Left lung (tissue), 4 donors: ENCODE measurements at regions not wholly inside any gene's neighbourhood (a gene's known extent, or its start where the extent isn't known, plus 50 kb on each side); places are given as distances from the start of the nearest gene placed in this dataset.
"Not testable (repeated sequence)": the region's sequence is repeated elsewhere in the genome, so short reads cannot be mapped to it uniquely, and the experiment has no call there.

ENCODE experiments used
- ATAC-seq: fragments of 200-7000 bp; cut with Tn5 transposase; one replicate; pipeline ENCODE4 v1.9.1; 2020; ENCODE audit warnings: moderate library complexity
- DNase-seq, 4 donors: peaks; one replicate each; pipeline ENCODE4 v3.0.0-alpha.2; 2013 to 2020
- H3K27ac ChIP-seq, 2 donors: fragments of 200-600 bp; sonication (generic) in 1 of 2; one replicate each; pipeline versions ENCODE4 v1.5.0 to v1.8.0; 2020 to 2021
- H3K27me3 ChIP-seq, 2 donors: fragments of 200-600 bp; sonication (generic) in 1 of 2; one replicate each; pipeline versions ENCODE4 v1.5.0 to v1.8.0; 2020 to 2021
- H3K36me3 ChIP-seq, 2 donors: fragments of 200-600 bp; sonication (generic) in 1 of 2; one replicate each; pipeline versions ENCODE4 v1.5.0 to v1.8.0; 2020 to 2021
- H3K4me1 ChIP-seq, 2 donors: fragments of 200-600 bp; one replicate each; pipeline ENCODE4 v1.8.0; 2021
- H3K4me3 ChIP-seq, 2 donors: fragments of 200-600 bp; sonication (generic) in 1 of 2; one replicate each; pipeline versions ENCODE4 v1.5.0 to v1.8.0; 2020 to 2021; ENCODE audit warnings: mild to moderate bottlenecking in 1 of 2
- H3K9me3 ChIP-seq, 2 donors: fragments of 200-600 bp; sonication (generic) in 1 of 2; one replicate each; pipeline versions ENCODE4 v1.5.0 to v1.8.0; 2020 to 2021
- intact Hi-C, 2 donors: fragments of 100-400 bp; cut with DNase I; formaldehyde crosslinking; loops; one replicate each; pipeline versions ENCODE4 v1.11.2 to v1.14.2; 2022
- TF ChIP-seq, protein P1 (sequence below), 2 donors: fragments of 200-600 bp; sonication (generic) in 1 of 2; IDR thresholded peaks; one replicate each; pipeline versions ENCODE4 v1.5.0 to v1.8.0; 2021; ENCODE audit warnings: antibody characterized with exemption in 2 of 2
- donor health status: DM: no; HTN: yes; CAD: no.
- donor health status: DM: no; HTN: no; CAD: no.

DNA sequence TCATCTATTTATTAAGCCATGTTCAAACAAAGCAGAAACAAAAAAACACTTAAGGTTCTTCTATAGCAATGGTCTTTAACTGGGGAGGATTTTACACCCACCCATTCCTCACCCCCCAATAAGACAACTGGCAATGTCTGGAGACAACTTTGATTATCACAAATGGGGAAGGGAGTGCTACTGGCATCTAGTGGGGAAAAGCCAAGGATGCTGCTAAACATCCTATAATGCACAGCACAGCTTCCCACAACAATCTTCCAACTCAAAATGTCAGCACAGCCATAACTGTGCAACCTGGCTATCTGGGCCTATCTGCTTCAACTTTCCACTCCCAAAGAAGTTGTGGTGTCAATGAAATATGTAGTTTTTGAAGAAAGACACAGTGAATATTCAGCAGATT lies 1044.4 kb downstream of the CDH8 start:
- TF ChIP-seq, protein P1, sequence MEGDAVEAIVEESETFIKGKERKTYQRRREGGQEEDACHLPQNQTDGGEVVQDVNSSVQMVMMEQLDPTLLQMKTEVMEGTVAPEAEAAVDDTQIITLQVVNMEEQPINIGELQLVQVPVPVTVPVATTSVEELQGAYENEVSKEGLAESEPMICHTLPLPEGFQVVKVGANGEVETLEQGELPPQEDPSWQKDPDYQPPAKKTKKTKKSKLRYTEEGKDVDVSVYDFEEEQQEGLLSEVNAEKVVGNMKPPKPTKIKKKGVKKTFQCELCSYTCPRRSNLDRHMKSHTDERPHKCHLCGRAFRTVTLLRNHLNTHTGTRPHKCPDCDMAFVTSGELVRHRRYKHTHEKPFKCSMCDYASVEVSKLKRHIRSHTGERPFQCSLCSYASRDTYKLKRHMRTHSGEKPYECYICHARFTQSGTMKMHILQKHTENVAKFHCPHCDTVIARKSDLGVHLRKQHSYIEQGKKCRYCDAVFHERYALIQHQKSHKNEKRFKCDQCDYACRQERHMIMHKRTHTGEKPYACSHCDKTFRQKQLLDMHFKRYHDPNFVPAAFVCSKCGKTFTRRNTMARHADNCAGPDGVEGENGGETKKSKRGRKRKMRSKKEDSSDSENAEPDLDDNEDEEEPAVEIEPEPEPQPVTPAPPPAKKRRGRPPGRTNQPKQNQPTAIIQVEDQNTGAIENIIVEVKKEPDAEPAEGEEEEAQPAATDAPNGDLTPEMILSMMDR (IDR thresholded peaks at IDR 0.05) = no peak
- Histone ChIP-seq H3K27ac (no peak overlapping the region), H3K36me3 (no peaks in the 10 kb centered on the region), H3K27me3 (no peaks in the 10 kb centered on the region), H3K4me3 (no peak overlapping the region), H3K4me1 (no peaks in the 10 kb centered on the region), H3K9me3 (no peaks in the 10 kb centered on the region)
- DNase-seq = no peak
- no peak for ATAC-seq
- intact Hi-C loops = no loop called here

GRCh38 chr16:60989592-60989991 lies 1046.6 kb downstream of the CDH8 start:
- Histone ChIP-seq H3K4me1 (no peaks in the 10 kb centered on the region), H3K4me3 (no peak overlapping the region), H3K27me3 (no peaks in the 10 kb centered on the region), H3K9me3 (no peaks in the 10 kb centered on the region), H3K27ac (no peak overlapping the region), H3K36me3 (no peaks in the 10 kb centered on the region)
- no peak for DNase-seq
- no peak for ATAC-seq
- intact Hi-C loops = no loop called here
- TF ChIP-seq, protein P1 (IDR thresholded peaks at IDR 0.05) = no peak

DNA sequence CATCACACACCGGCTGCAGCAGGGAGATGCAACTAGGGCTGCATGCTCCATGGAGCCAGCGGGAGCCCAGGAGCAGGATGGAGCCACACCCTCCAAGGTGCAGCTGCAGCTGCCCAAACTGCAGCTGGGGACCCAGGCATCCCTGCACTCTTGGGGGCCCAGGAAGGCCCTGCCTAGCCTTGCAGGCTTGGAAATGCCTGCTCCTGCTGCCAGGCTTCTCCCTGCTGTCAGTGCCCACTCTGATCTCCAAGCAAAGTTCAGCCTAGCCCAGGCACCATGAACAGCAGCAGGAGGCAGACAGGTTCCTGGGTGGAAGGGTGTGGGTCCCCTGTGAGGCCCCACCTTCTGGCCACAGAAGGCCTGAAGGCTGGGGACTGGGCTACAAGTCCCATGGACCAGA lies 1057.1 kb downstream of the CDH8 start:
- Histone ChIP-seq H3K4me1 (no peaks in the 10 kb centered on the region), H3K36me3 (no peaks in the 10 kb centered on the region), H3K27me3 (no peaks in the 10 kb centered on the region), H3K27ac (no peak overlapping the region), H3K4me3 (no peak overlapping the region), H3K9me3 (peaks cover 0 to 14% of the 10 kb centered on the region in 2 donors)
- TF ChIP-seq, protein P1 (IDR thresholded peaks at IDR 0.05) = no peak
- DNase-seq (peak in 1 of 4 donors; percentile 49), ATAC-seq (no peak)
- intact Hi-C loops = no loop called here

DNA sequence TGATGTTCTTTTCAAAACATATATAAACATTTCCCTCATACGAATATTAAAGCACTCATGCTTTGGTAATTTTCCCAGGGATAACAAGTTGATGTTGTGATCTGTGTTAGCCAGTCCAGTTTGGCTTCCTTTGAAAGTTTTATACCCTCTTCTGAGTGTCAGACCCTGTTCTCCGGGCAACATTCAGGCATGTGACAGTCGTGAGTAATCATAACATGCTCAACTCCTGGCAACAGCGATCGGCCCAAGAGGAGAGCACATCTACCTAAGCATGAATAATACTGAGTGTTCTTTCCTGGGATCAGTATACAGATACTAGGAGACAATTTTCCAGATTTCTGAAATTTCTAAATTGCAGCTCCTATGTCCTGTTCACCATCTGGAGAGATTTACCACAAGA lies 1086.4 kb downstream of the CDH8 start:
- no peak overlapping the region for H3K27ac ChIP-seq
- no peaks in the 10 kb centered on the region for H3K4me1 ChIP-seq
- intact Hi-C loops = no loop called here
- no peaks in the 10 kb centered on the region for H3K9me3 ChIP-seq
- ATAC-seq (no peak), DNase-seq (no peak)
- TF ChIP-seq, protein P1 (IDR thresholded peaks at IDR 0.05) = no peak
- no peak overlapping the region for H3K4me3 ChIP-seq
- no peaks in the 10 kb centered on the region for H3K36me3 ChIP-seq
- H3K27me3 ChIP-seq = no peaks in the 10 kb centered on the region

DNA sequence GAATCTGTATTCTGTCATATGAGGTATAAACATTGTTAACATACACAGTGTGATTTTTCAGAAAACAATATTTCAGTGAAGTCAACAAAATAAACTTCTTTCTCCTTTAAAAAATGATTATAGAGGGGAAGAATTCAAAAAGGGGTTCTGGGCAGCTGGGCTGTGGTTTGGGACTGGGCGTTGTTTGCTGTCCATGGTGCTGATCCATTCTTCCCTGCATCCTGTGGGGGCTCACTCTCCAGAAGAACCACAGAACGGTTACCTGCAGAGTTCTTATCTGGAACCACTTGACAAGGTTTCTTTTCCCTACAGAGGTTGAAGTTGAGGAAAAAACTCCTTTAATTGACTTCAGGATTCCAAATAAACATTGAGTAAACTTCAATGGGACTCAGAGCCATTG lies 1091.0 kb downstream of the CDH8 start:
- TF ChIP-seq, protein P1 (IDR thresholded peaks at IDR 0.05) = no peak
- H3K9me3 ChIP-seq = peaks cover 0 to 11% of the 10 kb centered on the region in 2 donors
- intact Hi-C loops = no loop called here

GRCh38 chr16:60936189-60936588 lies 1100.0 kb downstream of the CDH8 start:
- H3K27me3 ChIP-seq, H3K27ac ChIP-seq, H3K36me3 ChIP-seq, ATAC-seq, intact Hi-C loops, H3K4me1 ChIP-seq, H3K4me3 ChIP-seq, H3K9me3 ChIP-seq: not testable (repeated sequence)
- peak in 1 of 4 donors; percentile 51 for DNase-seq

More for the DNA sequence above, 1091.0 kb downstream of the CDH8 start:
- Histone ChIP-seq H3K27me3 (no peaks in the 10 kb centered on the region), H3K4me1 (no peaks in the 10 kb centered on the region), H3K27ac (no peak overlapping the region), H3K4me3 (no peak overlapping the region), H3K36me3 (no peaks in the 10 kb centered on the region)
- peak; percentile 39 for ATAC-seq
- peak in 2 of 4 donors; percentile 16 to 36 for DNase-seq
